ENCODE measurements at regions not wholly inside any gene's neighbourhood (a gene's known extent, or its start where the extent isn't known, plus 50 kb on each side); places are given as distances from the start of the nearest gene placed in this dataset.
A peak's percentile ranks its signal among the peaks of the same experiment; 100 is the strongest.

DNA sequence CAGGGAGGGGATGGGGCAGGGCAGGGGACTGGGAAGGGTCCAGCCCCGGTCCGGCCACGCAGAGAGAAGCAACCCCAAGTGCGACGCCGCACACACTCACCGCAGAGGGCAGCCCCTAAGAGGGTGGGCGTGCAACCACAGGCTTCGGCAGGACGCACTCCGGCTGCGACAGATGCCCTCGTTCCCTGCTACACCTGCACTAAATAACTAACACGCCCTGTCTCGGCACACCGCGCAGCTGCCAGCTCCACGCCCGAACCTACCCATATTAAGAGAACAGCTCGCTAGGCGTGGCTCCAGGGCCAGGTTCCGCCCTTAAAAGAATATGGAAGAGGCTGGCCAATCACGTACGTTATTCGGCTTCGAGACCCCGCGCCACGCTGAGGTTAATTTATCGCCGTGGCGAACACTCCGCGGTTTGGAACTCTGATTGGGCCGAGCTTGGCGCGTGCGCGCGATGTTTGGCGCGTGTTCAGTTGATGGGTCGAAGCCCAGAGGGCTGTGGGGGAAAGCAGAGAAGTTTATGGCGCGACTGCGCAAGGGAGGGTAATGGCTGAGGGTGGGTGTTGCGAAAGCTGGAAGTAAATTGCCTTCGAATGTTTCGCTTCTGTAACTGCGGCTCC is 91.1 kb downstream of the OR13A1 start:
- no peaks in the 10 kb centered on the region for H3K36me3 ChIP-seq
- in situ Hi-C loops (cut with MboI; ENCODE audit: low pct_ligation_motif_present in 1 of 4, low pct_unique_long_range_greater_than_20kb in 1 of 4, low sequenced_read_pairs in 3 of 4), result no loop called here
- 89% methylated on average over 24 to 45 of the region's 50 CpGs for WGBS, 2 donors (ENCODE audit: low coverage in 1 of 2)
- TF ChIP-seq POLR2AphosphoS5 (IDR thresholded peaks at IDR 0.05) (no peak), POLR2A (IDR thresholded peaks at IDR 0.05) (no peak), EP300 (IDR thresholded peaks at IDR 0.05; ENCODE audit: low read depth) (no peak), CTCF (IDR thresholded peaks at IDR 0.05) (no peak)
- peak overlapping the region in 1 of 4 donors; percentile 3 for H3K4me3 ChIP-seq
- peak overlapping the region in 1 of 4 donors; percentile 6 for H3K27ac ChIP-seq
- intact Hi-C loops (cut with DNase I; ENCODE audit: low total_unique reads), result no loop called here
- H3K27me3 ChIP-seq, result no peaks in the 10 kb centered on the region
- no peak for DNase-seq
- no peaks in the 10 kb centered on the region for H3K4me1 ChIP-seq
- H3K9me3 ChIP-seq, result peaks cover 0 to under 1% of the 10 kb centered on the region in 2 donors

DNA sequence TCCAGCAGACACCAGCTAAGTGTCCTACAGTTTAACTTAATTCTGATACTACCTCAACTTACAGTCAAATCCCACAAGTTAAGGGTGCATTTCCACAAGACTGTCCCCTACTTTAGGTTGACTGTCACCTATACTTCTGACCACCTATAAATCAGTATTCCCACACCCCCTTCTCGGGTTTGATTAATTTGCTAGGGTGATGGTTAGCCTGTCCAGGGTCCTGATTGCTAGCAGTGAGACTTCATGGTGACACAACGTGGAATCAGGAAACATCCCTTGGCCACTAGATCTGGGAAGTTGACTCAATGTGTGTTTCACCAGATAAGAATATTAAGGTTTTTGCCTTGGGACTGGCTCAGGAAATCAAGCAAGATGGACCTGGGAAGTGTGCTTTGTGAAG is 88.4 kb downstream of the OR13A1 start:
- in situ Hi-C loops (cut with MboI; ENCODE audit: low pct_ligation_motif_present in 1 of 4, low pct_unique_long_range_greater_than_20kb in 1 of 4, low sequenced_read_pairs in 3 of 4), result loop anchor here in 1 of 4 donors (25.0 kb wide), 1 partner anchor 435 kb away; the partner anchor contains the start of gene ZFAND4
- no peak for TF ChIP-seq EP300 (IDR thresholded peaks at IDR 0.05; ENCODE audit: low read depth)
- TF ChIP-seq CTCF (IDR thresholded peaks at IDR 0.05), result no peak
- TF ChIP-seq POLR2AphosphoS5 (IDR thresholded peaks at IDR 0.05), result no peak
- no peak for TF ChIP-seq POLR2A (IDR thresholded peaks at IDR 0.05)
- 53 to 75% methylated on average over 2 of the region's 2 CpGs for WGBS, 2 donors (ENCODE audit: low coverage in 1 of 2)

GRCh38 chr10:45227456-45227855 is 88.0 kb downstream of the OR13A1 start:
- H3K4me1 ChIP-seq, result no peaks in the 10 kb centered on the region
- TF ChIP-seq EP300 (IDR thresholded peaks at IDR 0.05; ENCODE audit: low read depth) (no peak), POLR2AphosphoS5 (IDR thresholded peaks at IDR 0.05) (no peak), CTCF (IDR thresholded peaks at IDR 0.05) (no peak), POLR2A (IDR thresholded peaks at IDR 0.05) (no peak)
- H3K4me3 ChIP-seq, result no peak overlapping the region
- H3K27ac ChIP-seq, result no peak overlapping the region
- peaks cover 6 to 10% of the 10 kb centered on the region in 2 donors for H3K9me3 ChIP-seq
- H3K27me3 ChIP-seq, result no peaks in the 10 kb centered on the region
- WGBS, 2 donors (ENCODE audit: low coverage in 1 of 2), result 60 to 80% methylated on average over 1 of the region's 1 CpG
- DNase-seq, result no peak
- intact Hi-C loops (cut with DNase I; ENCODE audit: low total_unique reads) (no loop called here), in situ Hi-C loops (cut with MboI; ENCODE audit: low pct_ligation_motif_present in 1 of 4, low pct_unique_long_range_greater_than_20kb in 1 of 4, low sequenced_read_pairs in 3 of 4) (loop anchor here in 1 of 4 donors (25.0 kb wide), 1 partner anchor 435 kb away; the partner anchor contains the start of gene ZFAND4)
- no peaks in the 10 kb centered on the region for H3K36me3 ChIP-seq

More for the DNA sequence above, 88.4 kb downstream of the OR13A1 start:
- intact Hi-C loops (cut with DNase I; ENCODE audit: low total_unique reads), result no loop called here
- Histone ChIP-seq H3K4me3 (no peak overlapping the region), H3K27ac (no peak overlapping the region), H3K4me1 (no peaks in the 10 kb centered on the region), H3K36me3 (no peaks in the 10 kb centered on the region), H3K9me3 (peaks cover 6 to 10% of the 10 kb centered on the region in 2 donors), H3K27me3 (no peaks in the 10 kb centered on the region)
- no peak for DNase-seq

GRCh38 chr10:45229823-45230222 is 85.6 kb downstream of the OR13A1 start:
- 65 to 80% methylated on average over 1 of the region's 1 CpG for WGBS, 2 donors (ENCODE audit: low coverage in 1 of 2)
- intact Hi-C loops (cut with DNase I; ENCODE audit: low total_unique reads) (no loop called here), in situ Hi-C loops (cut with MboI; ENCODE audit: low pct_ligation_motif_present in 1 of 4, low pct_unique_long_range_greater_than_20kb in 1 of 4, low sequenced_read_pairs in 3 of 4) (loop anchor here in 1 of 4 donors (25.0 kb wide), 1 partner anchor 432 kb away; the partner anchor contains the start of gene ZFAND4)
- no peaks in the 10 kb centered on the region for H3K4me1 ChIP-seq
- H3K36me3 ChIP-seq, result no peaks in the 10 kb centered on the region
- DNase-seq, result no peak
- H3K27me3 ChIP-seq, result no peaks in the 10 kb centered on the region
- H3K9me3 ChIP-seq, result peaks cover 6 to 10% of the 10 kb centered on the region in 2 donors
- H3K27ac ChIP-seq, result no peak overlapping the region
- no peak overlapping the region for H3K4me3 ChIP-seq
- TF ChIP-seq POLR2A (IDR thresholded peaks at IDR 0.05) (no peak), CTCF (IDR thresholded peaks at IDR 0.05) (no peak), POLR2AphosphoS5 (IDR thresholded peaks at IDR 0.05) (no peak), EP300 (IDR thresholded peaks at IDR 0.05; ENCODE audit: low read depth) (no peak)
